ENCODE measurements at regions not wholly inside any gene's neighbourhood (a gene's known extent, or its start where the extent isn't known, plus 50 kb on each side); places are given as distances from the start of the nearest gene placed in this dataset.

GRCh38 chr11:123284454-123284853 is 89.4 kb upstream of the CLMP start:
- Histone ChIP-seq H3K27me3 (ENCODE audit: control insufficient read depth in 1 of 2, insufficient read depth in 2 of 2, low read length in 2 of 2) (peaks cover 0 to 4% of the 10 kb centered on the region in 2 donors), H3K4me1 (ENCODE audit: control insufficient read depth, insufficient read depth, low read length) (no peaks in the 10 kb centered on the region), H3K36me3 (ENCODE audit: control insufficient read depth in 2 of 2, insufficient read depth in 2 of 2, low read length in 2 of 2) (no peaks in the 10 kb centered on the region), H3K27ac (ENCODE audit: low read length) (no peak overlapping the region), H3K4me3 (ENCODE audit: low read length in 2 of 2) (no peak overlapping the region), H3K9ac (ENCODE audit: low read length in 2 of 2) (no peak overlapping the region), H3K9me3 (ENCODE audit: control insufficient read depth in 2 of 2, low read length in 2 of 2) (no peaks in the 10 kb centered on the region)

DNA sequence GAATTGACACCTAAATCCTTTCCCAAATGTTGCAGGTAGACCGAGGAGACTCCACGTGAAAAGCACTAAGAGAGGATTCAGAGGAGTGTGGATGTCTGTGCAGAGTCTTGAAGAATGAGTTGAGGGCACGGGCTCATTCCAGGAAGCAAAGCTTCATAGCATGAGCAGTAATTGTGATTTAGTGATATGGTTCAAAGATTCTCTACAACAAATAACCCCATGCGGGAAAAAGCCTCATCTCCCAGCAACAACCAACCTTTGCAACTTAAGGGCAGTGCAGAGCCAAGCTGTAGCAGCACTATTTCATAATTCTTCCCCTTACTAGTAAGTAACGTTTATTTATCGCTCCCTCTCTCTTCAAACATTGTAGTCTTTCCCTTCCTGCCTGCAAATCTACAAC is 87.5 kb upstream of the CLMP start:
- no peaks in the 10 kb centered on the region for H3K9me3 ChIP-seq (ENCODE audit: control insufficient read depth in 2 of 2, low read length in 2 of 2)
- H3K36me3 ChIP-seq (ENCODE audit: control insufficient read depth in 2 of 2, insufficient read depth in 2 of 2, low read length in 2 of 2), result no peaks in the 10 kb centered on the region
- H3K4me3 ChIP-seq (ENCODE audit: low read length in 2 of 2), result no peak overlapping the region
- H3K4me1 ChIP-seq (ENCODE audit: control insufficient read depth, insufficient read depth, low read length), result no peaks in the 10 kb centered on the region
- H3K9ac ChIP-seq (ENCODE audit: low read length in 2 of 2), result no peak overlapping the region
- no peak overlapping the region for H3K27ac ChIP-seq (ENCODE audit: low read length)
- H3K27me3 ChIP-seq (ENCODE audit: control insufficient read depth in 1 of 2, insufficient read depth in 2 of 2, low read length in 2 of 2), result peaks cover 0 to 4% of the 10 kb centered on the region in 2 donors

- H3K36me3 ChIP-seq (ENCODE audit: control insufficient read depth in 2 of 2, insufficient read depth in 2 of 2, low read length in 2 of 2), result no peaks in the 10 kb centered on the region
- H3K4me1 ChIP-seq (ENCODE audit: control insufficient read depth, insufficient read depth, low read length), result no peaks in the 10 kb centered on the region
These were observed 78.6 kb upstream of the CLMP start for GRCh38 chr11:123273616-123274015.

GRCh38 chr11:123272565-123272964 is 77.5 kb upstream of the CLMP start:
- Histone ChIP-seq H3K4me3 (ENCODE audit: low read length in 2 of 2) (no peak overlapping the region), H3K27me3 (ENCODE audit: control insufficient read depth in 1 of 2, insufficient read depth in 2 of 2, low read length in 2 of 2) (peaks cover 0 to 2% of the 10 kb centered on the region in 2 donors), H3K4me1 (ENCODE audit: control insufficient read depth, insufficient read depth, low read length) (no peaks in the 10 kb centered on the region), H3K9ac (ENCODE audit: low read length in 2 of 2) (no peak overlapping the region), H3K36me3 (ENCODE audit: control insufficient read depth in 2 of 2, insufficient read depth in 2 of 2, low read length in 2 of 2) (no peaks in the 10 kb centered on the region), H3K9me3 (ENCODE audit: control insufficient read depth in 2 of 2, low read length in 2 of 2) (no peaks in the 10 kb centered on the region), H3K27ac (ENCODE audit: low read length) (no peak overlapping the region)

More at GRCh38 chr11:123273616-123274015, 78.6 kb upstream of the CLMP start:
- no peak overlapping the region for H3K27ac ChIP-seq (ENCODE audit: low read length)
- peaks cover 0 to 2% of the 10 kb centered on the region in 2 donors for H3K27me3 ChIP-seq (ENCODE audit: control insufficient read depth in 1 of 2, insufficient read depth in 2 of 2, low read length in 2 of 2)
- no peak overlapping the region for H3K4me3 ChIP-seq (ENCODE audit: low read length in 2 of 2)
- H3K9me3 ChIP-seq (ENCODE audit: control insufficient read depth in 2 of 2, low read length in 2 of 2), result no peaks in the 10 kb centered on the region
- H3K9ac ChIP-seq (ENCODE audit: low read length in 2 of 2), result no peak overlapping the region

- no peaks in the 10 kb centered on the region for H3K4me1 ChIP-seq (ENCODE audit: control insufficient read depth, insufficient read depth, low read length)
- H3K27ac ChIP-seq (ENCODE audit: low read length), result no peak overlapping the region
- no peak overlapping the region for H3K4me3 ChIP-seq (ENCODE audit: low read length in 2 of 2)
- H3K36me3 ChIP-seq (ENCODE audit: control insufficient read depth in 2 of 2, insufficient read depth in 2 of 2, low read length in 2 of 2), result no peaks in the 10 kb centered on the region
- H3K9me3 ChIP-seq (ENCODE audit: control insufficient read depth in 2 of 2, low read length in 2 of 2), result no peaks in the 10 kb centered on the region
- peaks cover 2 to 11% of the 10 kb centered on the region in 2 donors for H3K27me3 ChIP-seq (ENCODE audit: control insufficient read depth in 1 of 2, insufficient read depth in 2 of 2, low read length in 2 of 2)
- peak overlapping the region in 1 of 2 donors; percentile 2 for H3K9ac ChIP-seq (ENCODE audit: low read length in 2 of 2)
These were observed 73.1 kb upstream of the CLMP start for GRCh38 chr11:123268156-123268555.

DNA sequence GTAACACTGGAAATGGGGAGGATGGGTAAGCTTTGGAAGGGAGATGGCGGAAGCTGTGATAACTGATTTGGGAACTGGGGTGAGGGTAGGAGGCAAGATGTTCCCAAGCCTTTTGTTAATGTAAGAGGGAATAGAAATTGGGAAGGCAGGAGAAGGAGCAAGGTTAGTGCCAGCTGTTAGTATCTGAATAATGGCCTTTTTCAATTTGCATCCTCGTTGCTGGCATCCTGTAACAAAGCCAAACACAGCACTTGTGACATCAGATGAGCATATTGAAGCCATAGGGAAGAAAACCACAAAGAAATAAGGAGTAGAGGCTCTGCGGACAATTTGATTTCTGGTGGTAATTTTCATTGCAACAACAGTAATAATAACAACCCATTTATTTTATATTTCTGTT is 70.9 kb upstream of the CLMP start:
- Histone ChIP-seq H3K9me3 (ENCODE audit: control insufficient read depth in 2 of 2, low read length in 2 of 2) (no peaks in the 10 kb centered on the region), H3K27ac (ENCODE audit: low read length) (no peak overlapping the region), H3K4me3 (ENCODE audit: low read length in 2 of 2) (no peak overlapping the region), H3K4me1 (ENCODE audit: control insufficient read depth, insufficient read depth, low read length) (no peaks in the 10 kb centered on the region), H3K9ac (ENCODE audit: low read length in 2 of 2) (no peak overlapping the region), H3K27me3 (ENCODE audit: control insufficient read depth in 1 of 2, insufficient read depth in 2 of 2, low read length in 2 of 2) (peaks cover 2 to 8% of the 10 kb centered on the region in 2 donors), H3K36me3 (ENCODE audit: control insufficient read depth in 2 of 2, insufficient read depth in 2 of 2, low read length in 2 of 2) (no peaks in the 10 kb centered on the region)

DNA sequence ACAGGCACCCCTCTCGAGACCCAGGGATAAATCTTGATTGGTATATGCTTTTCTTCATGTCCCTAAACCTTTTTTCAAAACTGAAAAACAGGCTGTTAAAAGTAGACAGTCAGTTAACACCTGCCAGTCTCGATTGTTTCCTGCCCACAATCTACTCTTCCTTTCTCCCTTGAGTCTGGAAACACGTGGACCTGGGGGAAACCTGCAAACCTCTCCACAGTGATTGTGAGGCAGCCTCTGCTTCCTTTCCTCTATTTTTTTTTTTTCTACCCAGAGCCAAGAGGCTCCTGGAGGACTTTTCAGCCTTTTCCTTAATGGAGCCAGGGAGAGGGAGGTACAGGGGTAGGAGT is 69.4 kb upstream of the CLMP start:
- Histone ChIP-seq H3K36me3 (ENCODE audit: control insufficient read depth in 2 of 2, insufficient read depth in 2 of 2, low read length in 2 of 2) (no peaks in the 10 kb centered on the region), H3K4me1 (ENCODE audit: control insufficient read depth, insufficient read depth, low read length) (no peaks in the 10 kb centered on the region), H3K27ac (ENCODE audit: low read length) (no peak overlapping the region), H3K9ac (ENCODE audit: low read length in 2 of 2) (no peak overlapping the region), H3K4me3 (ENCODE audit: low read length in 2 of 2) (no peak overlapping the region), H3K9me3 (ENCODE audit: control insufficient read depth in 2 of 2, low read length in 2 of 2) (no peaks in the 10 kb centered on the region), H3K27me3 (ENCODE audit: control insufficient read depth in 1 of 2, insufficient read depth in 2 of 2, low read length in 2 of 2) (peaks cover 2 to 8% of the 10 kb centered on the region in 2 donors)

GRCh38 chr11:123261345-123262106 is 66.5 kb upstream of the CLMP start:
- H3K9ac ChIP-seq (ENCODE audit: low read length in 2 of 2), result peak overlapping the region; percentile 0 to 21
- H3K4me1 ChIP-seq (ENCODE audit: control insufficient read depth, insufficient read depth, low read length), result no peaks in the 10 kb centered on the region
- H3K36me3 ChIP-seq (ENCODE audit: control insufficient read depth in 2 of 2, insufficient read depth in 2 of 2, low read length in 2 of 2), result no peaks in the 10 kb centered on the region
- H3K9me3 ChIP-seq (ENCODE audit: control insufficient read depth in 2 of 2, low read length in 2 of 2), result no peaks in the 10 kb centered on the region
- H3K27ac ChIP-seq (ENCODE audit: low read length), result no peak overlapping the region
- peak overlapping the region; percentile 16 to 72 for H3K4me3 ChIP-seq (ENCODE audit: low read length in 2 of 2)
- peaks cover 2 to 8% of the 10 kb centered on the region in 2 donors for H3K27me3 ChIP-seq (ENCODE audit: control insufficient read depth in 1 of 2, insufficient read depth in 2 of 2, low read length in 2 of 2)

- Histone ChIP-seq H3K9ac (ENCODE audit: low read length in 2 of 2) (peak overlapping the region; percentile 0 to 2), H3K4me3 (ENCODE audit: low read length in 2 of 2) (no peak overlapping the region), H3K4me1 (ENCODE audit: control insufficient read depth, insufficient read depth, low read length) (no peaks in the 10 kb centered on the region)
These were observed 65.6 kb upstream of the CLMP start for GRCh38 chr11:123260511-123261211.

DNA sequence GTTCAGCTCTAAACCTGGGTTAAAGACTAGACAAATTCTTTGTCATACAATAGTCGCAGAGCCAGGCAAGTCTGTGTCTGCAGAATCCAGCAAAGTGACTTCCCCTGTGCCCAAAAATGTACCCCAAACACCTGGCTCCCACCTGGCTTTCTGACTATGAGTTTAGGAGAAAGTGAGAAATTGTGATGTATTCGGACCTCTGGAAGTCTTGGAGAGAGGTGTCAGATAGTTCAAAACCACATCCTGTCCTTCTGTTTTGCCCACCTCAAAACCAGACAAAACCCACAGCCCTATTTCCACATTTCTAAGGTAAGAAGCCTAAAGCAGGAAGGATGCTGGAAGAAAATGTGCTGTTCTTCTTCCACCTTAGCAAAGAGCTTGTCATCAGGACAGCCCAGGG is 63.8 kb upstream of the CLMP start:
- Histone ChIP-seq H3K36me3 (ENCODE audit: control insufficient read depth in 2 of 2, insufficient read depth in 2 of 2, low read length in 2 of 2) (no peaks in the 10 kb centered on the region), H3K4me3 (ENCODE audit: low read length in 2 of 2) (no peak overlapping the region), H3K9ac (ENCODE audit: low read length in 2 of 2) (no peak overlapping the region), H3K27me3 (ENCODE audit: control insufficient read depth in 1 of 2, insufficient read depth in 2 of 2, low read length in 2 of 2) (peaks cover 0 to 2% of the 10 kb centered on the region in 2 donors), H3K9me3 (ENCODE audit: control insufficient read depth in 2 of 2, low read length in 2 of 2) (no peaks in the 10 kb centered on the region), H3K4me1 (ENCODE audit: control insufficient read depth, insufficient read depth, low read length) (no peaks in the 10 kb centered on the region), H3K27ac (ENCODE audit: low read length) (no peak overlapping the region)

More at GRCh38 chr11:123260511-123261211, 65.6 kb upstream of the CLMP start:
- Histone ChIP-seq H3K27me3 (ENCODE audit: control insufficient read depth in 1 of 2, insufficient read depth in 2 of 2, low read length in 2 of 2) (peaks cover 0 to 8% of the 10 kb centered on the region in 2 donors), H3K36me3 (ENCODE audit: control insufficient read depth in 2 of 2, insufficient read depth in 2 of 2, low read length in 2 of 2) (no peaks in the 10 kb centered on the region), H3K27ac (ENCODE audit: low read length) (no peak overlapping the region), H3K9me3 (ENCODE audit: control insufficient read depth in 2 of 2, low read length in 2 of 2) (no peaks in the 10 kb centered on the region)

GRCh38 chr11:123257370-123257769 is 62.3 kb upstream of the CLMP start:
- H3K36me3 ChIP-seq (ENCODE audit: control insufficient read depth in 2 of 2, insufficient read depth in 2 of 2, low read length in 2 of 2), result no peaks in the 10 kb centered on the region
- H3K9ac ChIP-seq (ENCODE audit: low read length in 2 of 2), result no peak overlapping the region
- no peak overlapping the region for H3K27ac ChIP-seq (ENCODE audit: low read length)
- H3K9me3 ChIP-seq (ENCODE audit: control insufficient read depth in 2 of 2, low read length in 2 of 2), result no peaks in the 10 kb centered on the region
- H3K4me1 ChIP-seq (ENCODE audit: control insufficient read depth, insufficient read depth, low read length), result no peaks in the 10 kb centered on the region
- H3K27me3 ChIP-seq (ENCODE audit: control insufficient read depth in 1 of 2, insufficient read depth in 2 of 2, low read length in 2 of 2), result no peaks in the 10 kb centered on the region
- H3K4me3 ChIP-seq (ENCODE audit: low read length in 2 of 2), result no peak overlapping the region

Data from stomach smooth muscle (tissue), 2 donors.